ENCODE measurements at regions not wholly inside any gene's neighbourhood (a gene's known extent, or its start where the extent isn't known, plus 50 kb on each side); places are given as distances from the start of the nearest gene placed in this dataset.

DNA sequence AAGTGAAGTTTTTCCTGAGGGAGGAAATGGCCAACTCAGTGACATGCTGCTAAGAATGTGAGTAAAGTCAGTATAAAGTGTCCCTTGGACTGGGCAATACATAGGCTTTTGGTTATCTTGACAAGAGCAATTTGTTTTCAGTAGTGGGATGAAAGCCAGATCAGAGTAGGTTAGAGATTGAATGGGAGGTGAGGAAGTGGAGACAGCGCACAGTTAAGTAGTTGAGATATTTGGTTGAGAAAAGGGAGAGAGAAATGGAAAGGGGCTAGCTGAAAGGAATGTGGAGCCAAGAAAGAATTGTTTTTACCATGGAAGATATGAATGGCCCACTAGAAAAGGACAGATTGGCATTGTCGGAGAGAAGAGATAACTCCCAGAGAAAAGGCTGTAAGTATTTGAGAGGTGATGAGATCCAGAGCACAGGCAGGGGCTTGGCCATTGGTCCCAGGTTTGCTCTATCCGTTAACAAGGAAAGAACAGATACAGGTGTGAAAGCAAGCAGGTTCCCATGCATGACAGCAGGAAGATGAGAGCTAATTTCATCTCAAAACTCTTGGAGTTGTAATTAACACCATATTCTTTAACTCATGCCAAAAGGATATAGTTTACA is 392.0 kb downstream of the NR2F1-AS1 start:
- TF ChIP-seq, protein P1, sequence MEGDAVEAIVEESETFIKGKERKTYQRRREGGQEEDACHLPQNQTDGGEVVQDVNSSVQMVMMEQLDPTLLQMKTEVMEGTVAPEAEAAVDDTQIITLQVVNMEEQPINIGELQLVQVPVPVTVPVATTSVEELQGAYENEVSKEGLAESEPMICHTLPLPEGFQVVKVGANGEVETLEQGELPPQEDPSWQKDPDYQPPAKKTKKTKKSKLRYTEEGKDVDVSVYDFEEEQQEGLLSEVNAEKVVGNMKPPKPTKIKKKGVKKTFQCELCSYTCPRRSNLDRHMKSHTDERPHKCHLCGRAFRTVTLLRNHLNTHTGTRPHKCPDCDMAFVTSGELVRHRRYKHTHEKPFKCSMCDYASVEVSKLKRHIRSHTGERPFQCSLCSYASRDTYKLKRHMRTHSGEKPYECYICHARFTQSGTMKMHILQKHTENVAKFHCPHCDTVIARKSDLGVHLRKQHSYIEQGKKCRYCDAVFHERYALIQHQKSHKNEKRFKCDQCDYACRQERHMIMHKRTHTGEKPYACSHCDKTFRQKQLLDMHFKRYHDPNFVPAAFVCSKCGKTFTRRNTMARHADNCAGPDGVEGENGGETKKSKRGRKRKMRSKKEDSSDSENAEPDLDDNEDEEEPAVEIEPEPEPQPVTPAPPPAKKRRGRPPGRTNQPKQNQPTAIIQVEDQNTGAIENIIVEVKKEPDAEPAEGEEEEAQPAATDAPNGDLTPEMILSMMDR (IDR thresholded peaks at IDR 0.05): no peak
- no peak for TF ChIP-seq POLR2A (IDR thresholded peaks at IDR 0.05)

Data from heart left ventricle (tissue), 13 donors.